ENCODE measurements at regions not wholly inside any gene's neighbourhood (a gene's known extent, or its start where the extent isn't known, plus 50 kb on each side); places are given as distances from the start of the nearest gene placed in this dataset.
"Not testable (repeated sequence)": the region's sequence is repeated elsewhere in the genome, so short reads cannot be mapped to it uniquely, and the experiment has no call there.

GRCh38 chr7:68730194-68730593 lies 868.1 kb upstream of the AUTS2 start:
- no peak for DNase-seq

- peak; percentile 58 for DNase-seq
Measured at GRCh38 chr7:68730964-68731363, 867.3 kb upstream of the AUTS2 start.

GRCh38 chr7:68733219-68734153 lies 864.8 kb upstream of the AUTS2 start:
- peak; percentile 33 for DNase-seq

GRCh38 chr7:68734431-68734830 lies 863.8 kb upstream of the AUTS2 start:
- DNase-seq: no peak

- no peak for DNase-seq
Measured at GRCh38 chr7:68739306-68739705, 859.0 kb upstream of the AUTS2 start.

- DNase-seq: no peak
Measured at GRCh38 chr7:68744036-68744435, 854.2 kb upstream of the AUTS2 start.

GRCh38 chr7:68748934-68749900 lies 849.1 kb upstream of the AUTS2 start:
- peak; percentile 74 for DNase-seq

GRCh38 chr7:68752485-68753178 lies 845.6 kb upstream of the AUTS2 start:
- DNase-seq: peak; percentile 25

- no peak for DNase-seq
Measured at GRCh38 chr7:68754414-68754813, 843.9 kb upstream of the AUTS2 start.

- no peak for DNase-seq
Measured at GRCh38 chr7:68756986-68757495, 841.2 kb upstream of the AUTS2 start.

- no peak for DNase-seq
Measured at GRCh38 chr7:68760556-68760955, 837.7 kb upstream of the AUTS2 start.

GRCh38 chr7:68767462-68767861 lies 830.8 kb upstream of the AUTS2 start:
- no peak for DNase-seq

GRCh38 chr7:68770649-68771048 lies 827.6 kb upstream of the AUTS2 start:
- peak; percentile 82 for DNase-seq

- DNase-seq: no peak
Measured at GRCh38 chr7:68776326-68776725, 821.9 kb upstream of the AUTS2 start.

- DNase-seq: no peak
Measured at GRCh38 chr7:68783684-68784083, 814.6 kb upstream of the AUTS2 start.

GRCh38 chr7:68785036-68785435 lies 813.2 kb upstream of the AUTS2 start:
- DNase-seq: peak; percentile 43

GRCh38 chr7:68787566-68787965 lies 810.7 kb upstream of the AUTS2 start:
- DNase-seq: no peak

GRCh38 chr7:68788529-68788928 lies 809.7 kb upstream of the AUTS2 start:
- DNase-seq: not testable (repeated sequence)

GRCh38 chr7:68789597-68789996 lies 808.7 kb upstream of the AUTS2 start:
- no peak for DNase-seq

- DNase-seq: no peak
Measured at GRCh38 chr7:68792351-68792750, 805.9 kb upstream of the AUTS2 start.

- no peak for DNase-seq
Measured at GRCh38 chr7:68793513-68793912, 804.8 kb upstream of the AUTS2 start.

- no peak for DNase-seq
Measured at GRCh38 chr7:68800316-68800715, 798.0 kb upstream of the AUTS2 start.

GRCh38 chr7:68805159-68805558 lies 793.1 kb upstream of the AUTS2 start:
- DNase-seq: no peak
